ENCODE measurements at regions not wholly inside any gene's neighbourhood (a gene's known extent, or its start where the extent isn't known, plus 50 kb on each side); places are given as distances from the start of the nearest gene placed in this dataset.

DNA sequence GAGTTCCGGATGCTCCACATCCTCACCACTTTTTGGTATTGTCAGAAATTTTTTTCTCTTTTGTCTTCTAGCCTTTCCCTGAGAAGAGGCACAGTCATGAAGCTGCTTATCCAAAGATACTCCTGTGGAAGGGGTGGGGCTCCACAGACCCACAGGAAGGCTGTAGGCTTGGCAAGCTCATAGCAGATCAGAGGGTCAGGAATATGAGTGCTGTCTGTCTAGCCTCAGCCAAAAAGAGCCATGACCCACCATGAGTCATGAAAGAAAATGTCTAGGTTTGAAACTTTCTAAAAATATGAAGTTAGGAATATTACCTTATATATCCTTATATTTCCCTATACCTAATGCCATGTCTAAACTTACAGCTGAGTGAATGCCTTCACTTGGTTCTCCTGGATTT lies 118.2 kb upstream of the THBS1 start:
- no peak overlapping the region for H3K27ac ChIP-seq (ENCODE audit: low read depth, low read length, poor library complexity, severe bottlenecking)
- no peak overlapping the region for H3K9ac ChIP-seq (ENCODE audit: low read length)
- H3K4me2 ChIP-seq (ENCODE audit: low read length): no peak overlapping the region
- H3F3A ChIP-seq (ENCODE audit: insufficient read depth, low read length): no peaks in the 10 kb centered on the region
- no peak overlapping the region for H2AFZ ChIP-seq (ENCODE audit: low read length)
- H4K20me1 ChIP-seq (ENCODE audit: insufficient read depth, low read length): no peaks in the 10 kb centered on the region
- TF ChIP-seq, protein P1, sequence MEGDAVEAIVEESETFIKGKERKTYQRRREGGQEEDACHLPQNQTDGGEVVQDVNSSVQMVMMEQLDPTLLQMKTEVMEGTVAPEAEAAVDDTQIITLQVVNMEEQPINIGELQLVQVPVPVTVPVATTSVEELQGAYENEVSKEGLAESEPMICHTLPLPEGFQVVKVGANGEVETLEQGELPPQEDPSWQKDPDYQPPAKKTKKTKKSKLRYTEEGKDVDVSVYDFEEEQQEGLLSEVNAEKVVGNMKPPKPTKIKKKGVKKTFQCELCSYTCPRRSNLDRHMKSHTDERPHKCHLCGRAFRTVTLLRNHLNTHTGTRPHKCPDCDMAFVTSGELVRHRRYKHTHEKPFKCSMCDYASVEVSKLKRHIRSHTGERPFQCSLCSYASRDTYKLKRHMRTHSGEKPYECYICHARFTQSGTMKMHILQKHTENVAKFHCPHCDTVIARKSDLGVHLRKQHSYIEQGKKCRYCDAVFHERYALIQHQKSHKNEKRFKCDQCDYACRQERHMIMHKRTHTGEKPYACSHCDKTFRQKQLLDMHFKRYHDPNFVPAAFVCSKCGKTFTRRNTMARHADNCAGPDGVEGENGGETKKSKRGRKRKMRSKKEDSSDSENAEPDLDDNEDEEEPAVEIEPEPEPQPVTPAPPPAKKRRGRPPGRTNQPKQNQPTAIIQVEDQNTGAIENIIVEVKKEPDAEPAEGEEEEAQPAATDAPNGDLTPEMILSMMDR (IDR thresholded peaks at IDR 0.05; ENCODE audit: low read length): no peak
- TF ChIP-seq EZH2 (IDR thresholded peaks at IDR 0.05; ENCODE audit: borderline replicate concordance, low read length): no peak
- H3K4me3 ChIP-seq (ENCODE audit: low read depth, low read length, poor library complexity, severe bottlenecking): no peak overlapping the region
- H3K9me2 ChIP-seq (ENCODE audit: low read depth, low read length): no peaks in the 10 kb centered on the region
- H3K79me2 ChIP-seq (ENCODE audit: insufficient read depth, low read length): no peaks in the 10 kb centered on the region
- no peaks in the 10 kb centered on the region for H3K9me3 ChIP-seq (ENCODE audit: low read length)
- H3K4me1 ChIP-seq (ENCODE audit: insufficient read depth, low read length, severe bottlenecking): no peaks in the 10 kb centered on the region
- H3K36me3 ChIP-seq (ENCODE audit: insufficient read depth, low read length): no peaks in the 10 kb centered on the region
- H3K27me3 ChIP-seq (ENCODE audit: insufficient read depth, low read length): no peaks in the 10 kb centered on the region

DNA sequence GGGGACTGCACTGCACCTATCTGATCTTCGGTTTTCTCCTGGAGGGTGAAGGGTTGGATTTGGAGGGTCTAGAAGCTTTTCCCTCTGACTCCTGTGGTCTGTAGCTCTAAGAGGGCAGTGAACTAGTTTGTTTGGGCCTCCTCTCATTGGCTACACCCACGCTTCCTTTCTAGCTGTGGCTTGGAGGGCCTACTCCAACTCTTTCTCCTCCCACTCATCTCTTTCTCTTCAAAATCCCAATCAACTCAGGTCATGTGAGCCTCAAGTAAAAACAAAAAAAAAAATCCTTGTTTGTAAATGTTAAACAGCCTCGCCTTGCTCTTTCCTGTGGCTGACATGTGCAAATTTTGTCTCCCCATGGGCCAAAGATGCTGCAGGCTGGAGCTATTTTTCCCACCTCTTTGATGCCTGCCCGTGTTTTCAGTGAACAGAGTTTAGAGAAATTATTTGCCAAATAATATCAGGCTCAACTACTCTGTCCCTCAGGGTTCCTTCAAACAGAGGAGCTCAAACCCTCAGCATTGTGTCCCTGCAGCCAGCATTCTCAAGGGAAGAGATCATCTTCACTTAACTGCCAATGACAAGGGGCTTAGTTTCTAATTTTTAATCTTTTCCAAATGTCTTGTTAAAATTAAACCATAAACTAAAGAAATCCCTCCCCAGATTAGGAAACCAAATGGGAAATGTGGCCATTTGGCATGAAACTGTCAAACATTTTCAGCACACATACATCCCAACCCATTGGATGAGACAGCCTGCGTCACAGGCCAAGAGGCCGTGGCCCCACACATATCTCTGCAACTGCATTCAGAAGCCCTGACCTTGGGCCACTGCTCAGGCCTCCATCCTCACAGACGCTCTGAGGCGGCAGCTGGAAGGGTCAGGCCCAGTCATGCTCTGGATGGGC lies 114.8 kb upstream of the THBS1 start:
- Histone ChIP-seq H3K4me2 (ENCODE audit: low read length) (no peak overlapping the region), H3K27me3 (ENCODE audit: insufficient read depth, low read length) (no peaks in the 10 kb centered on the region), H3K27ac (ENCODE audit: low read depth, low read length, poor library complexity, severe bottlenecking) (no peak overlapping the region), H4K20me1 (ENCODE audit: insufficient read depth, low read length) (no peaks in the 10 kb centered on the region), H3K9ac (ENCODE audit: low read length) (no peak overlapping the region), H3K4me1 (ENCODE audit: insufficient read depth, low read length, severe bottlenecking) (no peaks in the 10 kb centered on the region), H3K79me2 (ENCODE audit: insufficient read depth, low read length) (no peaks in the 10 kb centered on the region), H3K9me3 (ENCODE audit: low read length) (no peaks in the 10 kb centered on the region), H3K9me2 (ENCODE audit: low read depth, low read length) (no peaks in the 10 kb centered on the region), H3K4me3 (ENCODE audit: low read depth, low read length, poor library complexity, severe bottlenecking) (no peak overlapping the region), H2AFZ (ENCODE audit: low read length) (no peak overlapping the region), H3F3A (ENCODE audit: insufficient read depth, low read length) (no peaks in the 10 kb centered on the region), H3K36me3 (ENCODE audit: insufficient read depth, low read length) (no peaks in the 10 kb centered on the region)
- TF ChIP-seq, protein P1 (IDR thresholded peaks at IDR 0.05; ENCODE audit: low read length): no peak
- TF ChIP-seq EZH2 (IDR thresholded peaks at IDR 0.05; ENCODE audit: borderline replicate concordance, low read length): no peak

DNA sequence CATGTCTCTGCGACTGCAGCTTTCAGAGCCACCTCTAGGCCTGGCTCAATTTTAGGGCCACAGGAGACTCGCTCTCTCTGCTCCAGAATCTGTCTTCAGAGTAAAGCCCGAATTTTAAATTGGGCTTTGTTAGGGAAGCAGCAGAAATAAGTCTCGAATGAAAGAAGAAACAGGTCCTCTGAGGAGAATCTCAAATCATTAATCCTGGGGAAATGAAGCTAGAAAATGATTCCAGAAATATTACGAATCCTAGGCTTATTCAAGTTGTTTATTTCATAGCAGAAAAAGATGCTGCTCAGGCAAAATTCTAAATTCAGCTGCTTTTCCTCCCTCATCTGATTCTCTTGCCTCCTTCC lies 114.2 kb upstream of the THBS1 start:
- H3K9ac ChIP-seq (ENCODE audit: low read length): no peak overlapping the region
- H3K4me3 ChIP-seq (ENCODE audit: low read depth, low read length, poor library complexity, severe bottlenecking): no peak overlapping the region
- no peak overlapping the region for H3K27ac ChIP-seq (ENCODE audit: low read depth, low read length, poor library complexity, severe bottlenecking)
- H3K79me2 ChIP-seq (ENCODE audit: insufficient read depth, low read length): no peaks in the 10 kb centered on the region
- no peaks in the 10 kb centered on the region for H3K4me1 ChIP-seq (ENCODE audit: insufficient read depth, low read length, severe bottlenecking)
- H3K4me2 ChIP-seq (ENCODE audit: low read length): no peak overlapping the region
- TF ChIP-seq, protein P1 (IDR thresholded peaks at IDR 0.05; ENCODE audit: low read length): no peak
- no peak for TF ChIP-seq EZH2 (IDR thresholded peaks at IDR 0.05; ENCODE audit: borderline replicate concordance, low read length)
- H3K9me2 ChIP-seq (ENCODE audit: low read depth, low read length): no peaks in the 10 kb centered on the region
- no peaks in the 10 kb centered on the region for H4K20me1 ChIP-seq (ENCODE audit: insufficient read depth, low read length)
- H3K36me3 ChIP-seq (ENCODE audit: insufficient read depth, low read length): no peaks in the 10 kb centered on the region
- no peaks in the 10 kb centered on the region for H3K9me3 ChIP-seq (ENCODE audit: low read length)
- no peak overlapping the region for H2AFZ ChIP-seq (ENCODE audit: low read length)
- no peaks in the 10 kb centered on the region for H3F3A ChIP-seq (ENCODE audit: insufficient read depth, low read length)
- no peaks in the 10 kb centered on the region for H3K27me3 ChIP-seq (ENCODE audit: insufficient read depth, low read length)
